HK-2 (cell line): ENCODE measurements at regions not wholly inside any gene's neighbourhood (a gene's known extent, or its start where the extent isn't known, plus 50 kb on each side); places are given as distances from the start of the nearest gene placed in this dataset.

Source experiments
- DNase-seq: peaks from one replicate; pipeline ENCODE4 v3.0.0-alpha.2; 2018; ENCODE audit not compliant: unreplicated experiment

DNA sequence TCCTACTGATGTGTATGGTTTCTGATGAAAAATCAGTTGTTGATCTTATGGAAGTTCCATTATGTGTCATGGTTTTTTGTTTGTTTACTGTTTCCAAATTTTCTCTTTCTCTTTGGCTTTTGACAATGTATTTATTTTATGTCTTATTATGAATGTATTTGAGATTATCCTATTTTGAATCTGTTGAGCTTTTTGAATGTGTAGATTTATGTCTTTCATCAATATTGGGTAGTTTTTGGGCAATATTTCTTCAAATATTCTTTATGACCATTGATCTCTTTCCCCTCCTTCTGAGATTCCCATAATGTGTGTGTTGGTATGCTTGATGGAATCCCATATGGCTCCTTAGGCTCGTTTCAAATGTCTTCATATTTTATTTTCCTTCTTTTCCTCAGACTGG is 80.5 kb upstream of the FAM47C start:
- DNase-seq, result no peak

GRCh38 chrX:36930491-36930890 is 77.7 kb upstream of the FAM47C start:
- no peak for DNase-seq

DNA sequence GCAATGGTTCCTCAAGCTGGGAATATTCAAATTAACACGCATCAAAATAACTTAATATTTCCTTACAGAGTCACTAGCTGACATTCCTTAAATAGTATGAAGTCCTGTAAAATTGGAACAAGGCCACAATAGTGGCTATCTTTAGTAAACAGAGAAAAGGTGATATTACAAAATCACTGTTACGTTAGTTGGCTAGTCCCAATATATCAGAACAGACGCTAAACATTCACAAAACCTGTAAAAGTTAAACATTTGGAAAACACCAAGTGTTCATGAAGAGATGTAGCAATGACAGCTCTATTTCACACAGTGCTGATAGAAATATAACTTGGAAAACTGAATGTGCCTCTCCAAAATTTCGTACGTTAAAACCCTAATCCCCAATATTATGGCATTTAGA is 61.0 kb upstream of the FAM47C start:
- no peak for DNase-seq

GRCh38 chrX:36950495-36951253 is 57.5 kb upstream of the FAM47C start:
- DNase-seq, result no peak

- peak; percentile 28 for DNase-seq
Observed at GRCh38 chrX:36957425-36958328, 50.5 kb upstream of the FAM47C start.
